K562 (cell line): ENCODE measurements at regions not wholly inside any gene's neighbourhood (a gene's known extent, or its start where the extent isn't known, plus 50 kb on each side); places are given as distances from the start of the nearest gene placed in this dataset.
"Not testable (repeated sequence)": the region's sequence is repeated elsewhere in the genome, so short reads cannot be mapped to it uniquely, and the experiment has no call there.

Experiments
- ATAC-seq: fragments of 200-7000 bp; cut with Tn5 transposase; 3 replicates; pipeline ENCODE4 v1.9.1; 2020; ENCODE audit warnings: moderate library complexity
- BruUV-seq: library from RNA; stranded (reverse); fragments of 400-500 nt; replicated peaks from 2 replicates; lab custom pipeline; 2021; lab: Mats Ljungman, UMichigan
- CTCF ChIA-PET: fragments of 300-600 bp; formaldehyde crosslinking; extraction: SDS; loops from one replicate; lab custom pipeline; 2021; ENCODE audit warnings: low intra/inter-chr PET ratio; lab: Yijun Ruan, JAX
- POLR2A ChIA-PET: fragments of 300-600, 350-650 bp; sonication (Branson Sonifier 250); formaldehyde crosslinking; extraction: SDS; loops from one replicate; lab custom pipeline; 2021; ENCODE audit warnings: antibody characterized with exemption, inconsistent platforms; lab: Yijun Ruan, JAX
- DNase-seq, 4 experiments: peaks; one replicate each; pipeline versions ENCODE4 v3.0.0 to v3.0.0-alpha.2; 2011 to 2018; ENCODE audit warnings: low spot score in 3 of 4, mixed read lengths in 3 of 4; ENCODE audit errors: extremely low read depth in 1 of 4
- FAIRE-seq: peaks from 2 replicates; lab custom pipeline; 2011; peaks lifted over from hg19 to GRCh38; lab: Jason Lieb, UNC
- H2AFZ ChIP-seq: 2 replicates; pipeline ENCODE4 v1.6.0; 2011; ENCODE audit warnings: low read depth, low read length, control low read depth, inconsistent platforms
- H3K27ac ChIP-seq: fragments of 200-600 bp; 3 replicates; pipeline ENCODE4 v1.8.0; 2011; ENCODE audit warnings: low read depth, mild to moderate bottlenecking, control low read depth, inconsistent platforms, low read length, moderate library complexity, mixed read lengths; ENCODE audit errors: extremely low read depth
- H3K27me3 ChIP-seq, 2 experiments: fragments of 300-600 bp in 1 of 2; 2 replicates in 1 of 2; 3 replicates in 1 of 2; pipeline versions ENCODE4 v1.6.0 to v1.8.0; 2011; ENCODE audit warnings: inconsistent platforms in 2 of 2, low read length in 2 of 2, mild to moderate bottlenecking in 1 of 2, mixed read lengths in 1 of 2, moderate library complexity in 1 of 2; ENCODE audit not compliant: control insufficient read depth in 2 of 2, insufficient read depth in 2 of 2
- H3K36me3 ChIP-seq: fragments of 300-600 bp; 3 replicates; pipeline ENCODE4 v1.8.0; 2011; ENCODE audit warnings: mild to moderate bottlenecking, low read length, inconsistent platforms; ENCODE audit not compliant: control insufficient read depth, insufficient read depth
- H3K4me1 ChIP-seq, 2 experiments: fragments of 200-600 bp in 1 of 2; replicated peaks in 1 of 2; 2 replicates in 1 of 2; 3 replicates in 1 of 2; pipeline versions ENCODE4 v1.5.1 to v1.8.0; 2011; ENCODE audit warnings: inconsistent platforms in 2 of 2, low read length in 2 of 2, mild to moderate bottlenecking in 1 of 2, mixed read lengths in 1 of 2, moderate library complexity in 1 of 2; ENCODE audit not compliant: control insufficient read depth in 2 of 2, insufficient read depth in 2 of 2
- H3K4me2 ChIP-seq: 2 replicates; pipeline ENCODE4 v1.6.1; 2011; ENCODE audit warnings: low read length, control low read depth, inconsistent platforms, mixed read lengths; ENCODE audit not compliant: insufficient read depth
- H3K4me3 ChIP-seq: fragments of 200-600 bp; sonication (generic), shearing (Covaris generic); 2 replicates; pipeline ENCODE4 v1.5.1; 2016; ENCODE audit warnings: control low read depth, inconsistent platforms
- H3K79me2 ChIP-seq: fragments of 200-600 bp; 3 replicates; pipeline ENCODE4 v1.8.0; 2011; ENCODE audit warnings: low read length, inconsistent platforms; ENCODE audit not compliant: control insufficient read depth, insufficient read depth
- H3K9ac ChIP-seq, 2 experiments: 2 replicates each; pipeline versions ENCODE4 v1.6.0 to v1.6.1; 2011; ENCODE audit warnings: low read depth in 2 of 2, low read length in 2 of 2, control low read depth in 1 of 2, inconsistent platforms in 1 of 2, mild to moderate bottlenecking in 1 of 2, mixed read lengths in 1 of 2; ENCODE audit not compliant: insufficient read depth in 1 of 2
- H3K9me1 ChIP-seq: one replicate; pipeline ENCODE4 v1.6.0; 2011; ENCODE audit warnings: inconsistent platforms, mild to moderate bottlenecking, low read length, moderate library complexity; ENCODE audit not compliant: control insufficient read depth, insufficient read depth
- H3K9me3 ChIP-seq: replicated peaks from 2 replicates; pipeline ENCODE4 v1.5.1; 2011; ENCODE audit warnings: low read depth, low read length, inconsistent platforms; ENCODE audit not compliant: control insufficient read depth, insufficient read depth
- H4K20me1 ChIP-seq: replicated peaks from 2 replicates; pipeline ENCODE4 v1.6.1; 2011; ENCODE audit warnings: low read length, inconsistent platforms, mixed read lengths; ENCODE audit not compliant: control insufficient read depth, insufficient read depth
- CREB1 ChIP-seq, 2 experiments: sonication (generic) in 1 of 2; formaldehyde crosslinking in 1 of 2; IDR thresholded peaks; 2 replicates each; pipeline versions ENCODE4 v1.6.1 to v1.8.0; 2012 to 2022; ENCODE audit warnings: inconsistent platforms in 1 of 2, mild to moderate bottlenecking in 1 of 2, missing genetic modification reagents in 1 of 2, moderate library complexity in 1 of 2
- CTCF ChIP-seq, 3 experiments: IDR thresholded peaks in 2 of 3; conservative IDR thresholded peaks in 1 of 3; 2 replicates each; pipeline ENCODE4 v1.5.1; 2011 to 2012; ENCODE audit warnings: low read length in 3 of 3, mild to moderate bottlenecking in 3 of 3, control low read depth in 2 of 3, improper control_type of control experiment in 1 of 3, inconsistent platforms in 1 of 3, low read depth in 1 of 3, mixed read lengths in 1 of 3, moderate library complexity in 1 of 3; ENCODE audit not compliant: insufficient read depth in 2 of 3
- NR1H2 ChIP-seq: sonication (generic); formaldehyde crosslinking; IDR thresholded peaks from 2 replicates; pipeline ENCODE4 v1.4.0; 2020; ENCODE audit warnings: mild to moderate bottlenecking, missing genetic modification reagents
- REST ChIP-seq, 2 experiments: fragments of 450-650 bp; formaldehyde crosslinking in 1 of 2; IDR thresholded peaks; 2 replicates each; pipeline versions ENCODE4 v1.4.0 to v1.6.1; 2014 to 2020; ENCODE audit warnings: mild to moderate bottlenecking in 2 of 2, borderline replicate concordance in 1 of 2, low read depth in 1 of 2
- TEAD4 ChIP-seq, 2 experiments: sonication (generic) in 1 of 2; formaldehyde crosslinking in 1 of 2; IDR thresholded peaks; 2 replicates each; pipeline versions ENCODE4 v1.6.1 to v1.8.0; 2012 to 2022; ENCODE audit warnings: borderline replicate concordance in 1 of 2, inconsistent platforms in 1 of 2, low read length in 1 of 2, mild to moderate bottlenecking in 1 of 2, missing genetic modification reagents in 1 of 2
- WGBS: fragments of 100-300 bp; shearing (Covaris generic); methylation state at CpG from one replicate; pipeline ENCODE4 v1.1.6; 2016; ENCODE audit warnings: low coverage, mixed read lengths; ENCODE audit not compliant: insufficient coverage; ENCODE audit errors: missing lambda C conversion rate; 5-methylcytosine and 5-hydroxymethylcytosine counted together
- in situ Hi-C: fragments of 300-500 bp; cut with MboI; formaldehyde crosslinking; loops from 4 replicates; pipeline ENCODE4 v1.15.0; 2018; ENCODE audit warnings: inconsistent platforms, mixed read lengths
- intact Hi-C: fragments of 100-400 bp; cut with micrococcal nuclease; formaldehyde crosslinking; loops from 2 replicates; pipeline ENCODE4 v1.14.2; 2022

- TF ChIP-seq CREB1 (IDR thresholded peaks at IDR 0.05) (no peak), CREB1 (CRISPR knock-in tag; IDR thresholded peaks at IDR 0.05) (no peak), NR1H2 (CRISPR knock-in tag) (no peak)
Observed at GRCh38 chr7:29629507-29629906, 65.9 kb downstream of the PRR15 start (continued).

- H4K20me1 ChIP-seq; H3K27me3 ChIP-seq; H3K9ac ChIP-seq; H3K36me3 ChIP-seq; H3K27ac ChIP-seq; BruUV-seq; POLR2A ChIA-PET; H3K9me3 ChIP-seq; H3K79me2 ChIP-seq; H2AFZ ChIP-seq; H3K4me2 ChIP-seq; H3K4me3 ChIP-seq; H3K4me1 ChIP-seq; H3K9me1 ChIP-seq; TF ChIP-seq REST (CRISPR knock-in tag; IDR thresholded peaks at IDR 0.05; ENCODE audit: low read depth); TEAD4 (CRISPR knock-in tag; IDR thresholded peaks at IDR 0.05; ENCODE audit: borderline replicate concordance): not testable (repeated sequence)
- DNase-seq (peak in 3 of 4 experiments; percentile 16 to 71 (median 20)), FAIRE-seq (peak; percentile 91), ATAC-seq (peak; percentile 95)
- WGBS = 12% methylated on average over 5 of the region's 5 CpGs
- in situ Hi-C loops = loop anchor here (10.0 kb wide), 2 partner anchors 279 to 429 kb away; no protein-coding TSS in a partner anchor
- CTCF ChIA-PET = interaction anchor here (0.6 to 1.3 kb wide), 5 partner anchors 172 to 777 kb away, joined by 3 to 4 read pairs (median 3); no protein-coding TSS in a partner anchor
- intact Hi-C loops = loop anchor here (1.0 to 5.0 kb wide), 3 partner anchors 113 to 427 kb away; no protein-coding TSS in a partner anchor
- peak; percentile 52 to 72 (median 68) for TF ChIP-seq CTCF (IDR thresholded peaks at IDR 0.05 in 2 of 3, conservative IDR thresholded peaks at IDR 0.05 in 1 of 3; ENCODE audit: insufficient read depth in 2 of 3, low read depth in 1 of 3, low read length in 3 of 3)
- TF ChIP-seq REST (IDR thresholded peaks at IDR 0.05; ENCODE audit: borderline replicate concordance) = peak; percentile 72
- 0 out of 2 replicates have a peak, but pooled peaks have one; percentile 13 for TF ChIP-seq TEAD4 (IDR thresholded peaks at IDR 0.05; ENCODE audit: low read length)
Observed at GRCh38 chr7:29635067-29636008, 71.7 kb downstream of the PRR15 start.
